Cardiac muscle cell (in vitro differentiated cells and primary cell): ENCODE measurements at regions not wholly inside any gene's neighbourhood (a gene's known extent, or its start where the extent isn't known, plus 50 kb on each side); places are given as distances from the start of the nearest gene placed in this dataset.
A peak's percentile ranks its signal among the peaks of the same experiment; 100 is the strongest.

Experiments used
- DNase-seq, 2 donors: peaks; one replicate each; pipeline versions ENCODE4 v3.0.0 to v3.0.0-alpha.2; 2010 to 2017; ENCODE audit warnings: low read depth in 1 of 2, low spot score in 1 of 2
- H3K27ac ChIP-seq: fragments of 200-600 bp; sonication (generic); 2 replicates; pipeline ENCODE4 v1.5.1; 2016
- H3K27me3 ChIP-seq: fragments of 200-600 bp; sonication (generic); 2 replicates; pipeline ENCODE4 v1.6.0; 2016; ENCODE audit warnings: control low read depth
- H3K36me3 ChIP-seq: fragments of 200-600 bp; sonication (generic); 2 replicates; pipeline ENCODE4 v1.5.1; 2016; ENCODE audit warnings: control low read depth
- H3K4me1 ChIP-seq: fragments of 200-600 bp; sonication (generic); 2 replicates; pipeline ENCODE4 v1.8.1; 2017; ENCODE audit warnings: low read depth, mild to moderate bottlenecking, mixed run types
- H3K4me3 ChIP-seq: fragments of 200-600 bp; sonication (generic); 2 replicates; pipeline ENCODE4 v1.5.1; 2016; ENCODE audit warnings: mild to moderate bottlenecking
- H3K9me3 ChIP-seq: fragments of 200-600 bp; sonication (generic); 2 replicates; pipeline ENCODE4 v1.5.1; 2017; ENCODE audit warnings: low read depth, mild to moderate bottlenecking, control low read depth
- TF ChIP-seq, protein P1 (sequence below): IDR thresholded peaks from 2 replicates; pipeline ENCODE4 v1.5.1; 2012; ENCODE audit warnings: low read depth, mild to moderate bottlenecking, low read length

DNA sequence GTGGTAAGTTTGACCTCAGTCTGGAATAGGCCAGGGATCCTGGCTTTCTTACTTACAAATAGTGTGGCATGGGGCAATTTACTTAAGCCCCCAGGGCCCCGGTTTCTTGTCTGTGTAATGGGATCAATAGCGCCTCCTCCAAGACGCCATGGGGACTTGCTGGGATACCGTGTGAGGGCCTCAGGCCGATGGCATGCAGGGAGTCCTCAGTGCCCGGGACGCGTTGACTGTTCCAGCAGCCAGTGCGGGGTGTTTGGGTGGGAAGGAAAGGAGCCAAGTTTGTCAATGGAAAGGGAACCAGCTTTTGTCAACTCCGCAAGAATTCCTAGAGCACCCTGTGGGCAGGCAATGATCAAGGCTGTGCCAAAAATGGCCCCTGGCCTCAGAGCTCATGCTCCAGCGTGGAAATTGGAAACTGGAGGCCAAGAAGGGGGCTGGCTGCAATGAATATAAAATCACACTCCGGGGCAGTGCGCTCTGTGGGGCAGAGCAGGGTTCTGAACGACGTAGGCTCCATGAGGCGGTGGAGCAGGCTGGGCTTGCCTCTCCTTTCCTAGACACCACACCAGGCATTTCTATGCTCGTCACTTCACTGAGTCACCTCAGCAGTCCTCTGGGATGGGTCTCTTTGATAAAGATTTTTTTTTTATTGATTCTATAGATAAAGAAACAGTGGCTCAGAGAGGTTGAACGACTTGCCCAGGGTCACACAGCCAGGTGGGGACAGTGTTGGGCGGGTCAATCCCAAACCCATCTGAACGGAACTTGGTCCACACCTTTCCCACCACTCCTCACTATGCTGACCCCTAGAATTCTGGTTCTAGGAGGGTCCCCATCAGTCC lies 56.7 kb upstream of the ASAP2 start:
- Histone ChIP-seq H3K9me3 (no peaks in the 10 kb centered on the region), H3K27me3 (no peaks in the 10 kb centered on the region), H3K36me3 (no peaks in the 10 kb centered on the region), H3K27ac (no peak overlapping the region), H3K4me1 (no peaks in the 10 kb centered on the region), H3K4me3 (no peak overlapping the region)
- TF ChIP-seq, protein P1, sequence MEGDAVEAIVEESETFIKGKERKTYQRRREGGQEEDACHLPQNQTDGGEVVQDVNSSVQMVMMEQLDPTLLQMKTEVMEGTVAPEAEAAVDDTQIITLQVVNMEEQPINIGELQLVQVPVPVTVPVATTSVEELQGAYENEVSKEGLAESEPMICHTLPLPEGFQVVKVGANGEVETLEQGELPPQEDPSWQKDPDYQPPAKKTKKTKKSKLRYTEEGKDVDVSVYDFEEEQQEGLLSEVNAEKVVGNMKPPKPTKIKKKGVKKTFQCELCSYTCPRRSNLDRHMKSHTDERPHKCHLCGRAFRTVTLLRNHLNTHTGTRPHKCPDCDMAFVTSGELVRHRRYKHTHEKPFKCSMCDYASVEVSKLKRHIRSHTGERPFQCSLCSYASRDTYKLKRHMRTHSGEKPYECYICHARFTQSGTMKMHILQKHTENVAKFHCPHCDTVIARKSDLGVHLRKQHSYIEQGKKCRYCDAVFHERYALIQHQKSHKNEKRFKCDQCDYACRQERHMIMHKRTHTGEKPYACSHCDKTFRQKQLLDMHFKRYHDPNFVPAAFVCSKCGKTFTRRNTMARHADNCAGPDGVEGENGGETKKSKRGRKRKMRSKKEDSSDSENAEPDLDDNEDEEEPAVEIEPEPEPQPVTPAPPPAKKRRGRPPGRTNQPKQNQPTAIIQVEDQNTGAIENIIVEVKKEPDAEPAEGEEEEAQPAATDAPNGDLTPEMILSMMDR = no peak
- no peak for DNase-seq

DNA sequence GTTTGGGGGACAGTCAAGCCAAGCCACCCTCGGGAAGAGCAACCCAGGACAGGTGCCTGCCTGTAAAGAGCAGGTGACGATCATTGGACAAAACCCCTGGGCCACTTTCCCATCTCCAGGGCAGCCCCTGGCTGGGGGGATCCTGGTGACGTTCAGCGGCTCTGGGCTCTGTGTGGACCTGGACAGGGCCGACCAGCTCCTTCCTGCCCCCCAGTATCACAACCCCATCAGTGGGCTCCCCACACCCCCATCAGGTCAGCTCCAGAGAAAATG lies 57.3 kb upstream of the ASAP2 start:
- TF ChIP-seq, protein P1 = no peak
- no peaks in the 10 kb centered on the region for H3K9me3 ChIP-seq
- no peaks in the 10 kb centered on the region for H3K4me1 ChIP-seq
- no peak overlapping the region for H3K4me3 ChIP-seq
- no peak for DNase-seq
- no peaks in the 10 kb centered on the region for H3K27me3 ChIP-seq
- H3K36me3 ChIP-seq = no peaks in the 10 kb centered on the region
- H3K27ac ChIP-seq = no peak overlapping the region

- no peaks in the 10 kb centered on the region for H3K27me3 ChIP-seq
- H3K27ac ChIP-seq = no peak overlapping the region
- H3K36me3 ChIP-seq = no peaks in the 10 kb centered on the region
- H3K9me3 ChIP-seq = no peaks in the 10 kb centered on the region
- TF ChIP-seq, protein P1 = no peak
- H3K4me1 ChIP-seq = no peaks in the 10 kb centered on the region
- no peak overlapping the region for H3K4me3 ChIP-seq
- DNase-seq = no peak
Observed at GRCh38 chr2:9146646-9147045, 60.0 kb upstream of the ASAP2 start.

DNA sequence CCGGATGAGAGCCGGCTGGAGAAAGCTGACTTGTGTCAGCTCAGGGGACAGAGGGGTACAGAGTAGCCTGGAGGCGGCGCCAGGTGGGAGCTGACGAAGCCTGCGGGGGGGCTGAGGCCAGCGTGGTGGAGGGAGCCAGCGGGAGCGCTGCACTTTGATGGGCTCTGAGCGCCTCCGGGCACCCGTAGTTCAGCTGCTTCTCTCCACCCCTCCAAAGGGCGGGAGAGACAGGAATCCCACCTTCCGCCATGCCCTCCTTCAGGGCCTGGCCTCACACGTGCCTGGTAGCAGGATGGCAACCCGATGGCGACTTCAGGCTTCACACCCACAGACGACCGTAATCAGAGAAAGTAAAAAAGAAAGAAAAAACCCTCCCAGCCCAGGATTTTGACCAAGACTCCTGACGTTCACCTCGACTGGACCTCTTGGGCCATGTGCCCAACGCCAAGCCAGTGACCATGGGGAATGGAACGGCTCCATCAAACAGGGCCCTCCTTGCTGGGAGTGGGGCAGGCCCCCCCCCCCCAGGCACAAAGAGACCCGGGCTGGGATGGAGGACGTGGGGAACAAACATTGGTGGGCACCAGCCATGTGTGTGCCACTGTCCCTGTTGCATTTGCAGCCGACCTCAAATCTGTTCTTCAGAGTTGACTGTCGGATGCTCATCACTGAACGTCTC lies 60.7 kb upstream of the ASAP2 start:
- TF ChIP-seq, protein P1 = no peak
- Histone ChIP-seq H3K4me1 (no peaks in the 10 kb centered on the region), H3K36me3 (no peaks in the 10 kb centered on the region), H3K4me3 (no peak overlapping the region), H3K27ac (no peak overlapping the region), H3K27me3 (no peaks in the 10 kb centered on the region), H3K9me3 (no peaks in the 10 kb centered on the region)
- no peak for DNase-seq

DNA sequence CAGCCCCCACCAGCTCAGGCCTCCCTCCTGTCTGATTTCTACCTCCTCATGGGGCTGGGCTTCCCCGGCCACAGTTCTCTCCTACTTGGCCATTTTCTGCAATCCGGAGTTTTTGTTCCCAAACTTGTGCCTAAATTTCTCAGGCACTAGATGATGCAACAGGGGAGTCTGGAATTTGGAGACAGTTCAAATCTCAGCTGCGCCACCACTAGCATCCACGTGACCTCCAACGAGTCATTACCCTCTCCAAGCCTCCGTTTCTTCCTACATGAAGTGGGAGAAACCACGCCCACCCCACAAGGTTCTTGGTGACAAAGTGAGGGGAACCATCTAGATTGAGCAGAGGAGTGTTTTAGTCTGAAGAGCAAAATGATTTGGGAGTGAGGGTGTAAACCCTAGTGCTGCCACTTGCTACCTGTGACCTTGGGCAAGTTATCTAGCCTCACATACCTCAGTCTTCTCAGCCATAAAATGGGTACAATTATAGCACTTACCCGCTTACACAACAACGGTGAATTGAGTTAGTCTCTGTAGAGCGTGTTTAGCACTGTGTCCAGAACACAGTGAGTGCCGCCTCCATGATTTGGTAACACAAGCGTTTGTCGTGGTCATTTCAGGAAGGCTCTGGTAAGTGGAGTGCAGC lies 61.4 kb upstream of the ASAP2 start:
- peak in 1 of 2 donors; percentile 93 for DNase-seq
- H3K27ac ChIP-seq = no peak overlapping the region
- no peak overlapping the region for H3K4me3 ChIP-seq
- TF ChIP-seq, protein P1 = no peak
- no peaks in the 10 kb centered on the region for H3K9me3 ChIP-seq
- no peaks in the 10 kb centered on the region for H3K27me3 ChIP-seq
- no peaks in the 10 kb centered on the region for H3K36me3 ChIP-seq
- H3K4me1 ChIP-seq = peaks cover 3% of the 10 kb centered on the region
